NCI-H1048 (cell line): ENCODE measurements at regions not wholly inside any gene's neighbourhood (a gene's known extent, or its start where the extent isn't known, plus 50 kb on each side); places are given as distances from the start of the nearest gene placed in this dataset.
"Not testable (repeated sequence)": the region's sequence is repeated elsewhere in the genome, so short reads cannot be mapped to it uniquely, and the experiment has no call there.

Experiments
- DNase-seq: peaks from one replicate; lab custom pipeline; 2025; lab: John Stamatoyannopoulos, UW

- no peak for DNase-seq
These were observed 178.9 kb upstream of the SPRY1 start for GRCh38 chr4:123217664-123218063.

- DNase-seq: no peak
These were observed 177.6 kb upstream of the SPRY1 start for GRCh38 chr4:123218981-123219380.

- no peak for DNase-seq
These were observed 167.3 kb upstream of the SPRY1 start for GRCh38 chr4:123229286-123229685.

GRCh38 chr4:123230061-123230460, 166.5 kb upstream of the SPRY1 start:
- no peak for DNase-seq

DNA sequence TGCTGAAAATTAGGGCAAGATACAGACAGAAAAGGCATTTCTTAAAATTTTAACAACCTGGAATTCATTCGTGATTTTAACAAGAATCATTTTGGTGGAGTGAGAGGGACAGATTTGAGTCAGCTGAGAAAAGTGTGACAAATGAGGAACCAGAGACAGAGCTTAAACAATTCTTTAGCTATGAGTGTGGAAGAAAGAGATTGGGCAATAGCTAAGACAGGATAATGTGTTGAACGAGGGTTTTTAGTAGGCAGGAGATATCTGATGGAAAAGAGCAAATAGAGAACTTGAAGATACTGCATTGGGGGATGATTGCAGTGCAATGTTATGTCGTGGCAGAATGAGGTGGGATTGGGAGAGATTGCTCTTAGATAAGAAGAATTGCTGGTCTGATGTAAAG, 164.2 kb upstream of the SPRY1 start:
- DNase-seq: no peak

- no peak for DNase-seq
These were observed 163.3 kb upstream of the SPRY1 start for GRCh38 chr4:123233136-123233768.

- DNase-seq: no peak
These were observed 161.6 kb upstream of the SPRY1 start for GRCh38 chr4:123234955-123235354.

- DNase-seq: no peak
These were observed 161.2 kb upstream of the SPRY1 start for GRCh38 chr4:123235431-123235830.

DNA sequence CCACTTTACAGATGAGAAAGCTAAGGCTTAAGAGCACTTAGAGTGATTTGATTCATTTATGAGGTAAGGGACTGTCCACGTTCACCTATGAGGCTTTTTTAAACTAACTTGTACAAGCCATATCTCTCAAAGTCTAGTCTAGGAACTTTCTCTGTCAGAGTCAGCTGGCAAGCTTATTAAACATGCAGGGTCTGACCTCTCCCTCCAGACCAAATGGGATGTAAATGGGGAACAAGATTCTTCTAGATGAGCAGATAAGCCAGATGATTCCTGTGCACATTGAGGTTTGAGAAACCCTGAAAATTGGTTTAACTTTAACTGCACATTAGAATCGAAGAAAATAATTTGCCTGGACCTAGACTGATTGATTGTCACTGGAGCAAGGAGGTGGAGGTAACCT, 160.0 kb upstream of the SPRY1 start:
- no peak for DNase-seq

DNA sequence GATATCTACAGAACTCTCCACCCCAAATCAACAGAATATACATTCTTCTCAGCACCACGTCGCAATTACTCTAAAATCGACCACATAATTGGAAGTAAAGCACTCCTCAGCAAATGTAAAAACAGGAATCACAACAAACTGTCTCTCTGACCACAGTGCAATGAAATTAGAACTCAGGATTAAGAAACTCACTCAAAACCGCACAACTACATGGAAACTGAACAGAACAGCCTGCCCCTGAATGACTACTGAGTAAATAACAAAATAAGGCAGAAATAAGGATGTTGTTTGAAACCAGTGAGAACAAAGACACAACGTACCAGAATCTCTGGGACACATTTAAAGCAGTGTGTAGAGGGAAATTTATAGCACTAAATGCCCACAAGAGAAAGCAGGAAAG, 156.3 kb upstream of the SPRY1 start:
- DNase-seq: not testable (repeated sequence)

GRCh38 chr4:123243220-123243619, 153.4 kb upstream of the SPRY1 start:
- not testable (repeated sequence) for DNase-seq

DNA sequence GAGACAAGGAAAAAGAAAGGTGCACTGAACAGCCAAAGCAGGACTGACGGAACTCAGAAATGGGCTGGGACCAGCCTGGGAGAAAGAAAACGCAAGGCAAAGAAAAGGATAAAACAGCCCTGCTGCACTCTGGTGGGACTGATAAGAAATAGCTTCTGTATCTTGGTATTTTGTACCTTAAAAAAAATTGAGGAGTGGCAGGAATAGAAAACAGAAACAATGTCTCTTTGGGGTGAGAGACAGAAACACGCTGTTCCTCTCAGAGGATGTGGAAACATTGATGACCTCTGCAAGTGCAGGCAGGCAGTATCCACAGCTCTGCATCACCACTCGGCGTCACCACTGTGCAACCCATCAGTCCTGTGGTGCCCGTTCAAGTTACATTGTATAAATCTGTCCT, 152.5 kb upstream of the SPRY1 start:
- no peak for DNase-seq

- no peak for DNase-seq
These were observed 150.5 kb upstream of the SPRY1 start for GRCh38 chr4:123246085-123246484.

GRCh38 chr4:123248085-123248659, 148.4 kb upstream of the SPRY1 start:
- DNase-seq: no peak

DNA sequence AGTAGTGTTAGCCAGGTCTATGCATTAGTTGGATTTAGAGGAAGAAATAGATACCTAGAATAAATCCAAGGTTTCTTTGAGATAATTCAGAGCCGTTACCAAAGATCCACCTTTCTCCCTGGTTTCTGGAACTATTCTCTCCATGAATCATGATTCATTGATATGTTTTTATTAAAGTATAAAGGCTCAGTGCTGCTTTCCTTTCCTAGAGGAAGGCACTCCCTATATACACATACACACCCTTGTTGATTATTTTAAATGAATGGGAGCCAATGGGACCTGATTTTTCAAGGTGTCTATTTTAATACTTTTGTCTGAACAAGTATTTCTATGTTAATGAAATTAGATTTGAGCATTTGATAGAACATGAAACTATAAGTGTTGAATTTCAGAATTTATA, 146.8 kb upstream of the SPRY1 start:
- no peak for DNase-seq

GRCh38 chr4:123250843-123251242, 145.8 kb upstream of the SPRY1 start:
- DNase-seq: no peak

GRCh38 chr4:123255971-123256370, 140.6 kb upstream of the SPRY1 start:
- DNase-seq: no peak

DNA sequence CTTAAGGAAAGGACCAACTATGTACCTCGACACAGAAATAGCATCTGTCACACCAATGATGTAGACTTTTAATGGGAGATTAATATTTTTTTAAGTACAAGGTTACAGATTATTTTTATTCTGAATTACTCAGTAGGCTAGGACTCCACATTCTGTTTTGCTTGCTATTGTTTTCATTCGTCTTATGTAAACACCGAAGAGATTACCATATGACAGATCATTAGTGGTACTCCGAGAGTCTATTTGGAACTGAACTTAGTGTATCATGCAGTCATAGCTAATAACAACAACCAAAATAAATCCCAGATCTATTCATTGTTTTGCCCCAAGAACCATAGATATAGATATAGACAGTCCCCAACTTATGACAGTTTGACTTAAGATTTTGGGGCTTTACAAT, 139.7 kb upstream of the SPRY1 start:
- no peak for DNase-seq

DNA sequence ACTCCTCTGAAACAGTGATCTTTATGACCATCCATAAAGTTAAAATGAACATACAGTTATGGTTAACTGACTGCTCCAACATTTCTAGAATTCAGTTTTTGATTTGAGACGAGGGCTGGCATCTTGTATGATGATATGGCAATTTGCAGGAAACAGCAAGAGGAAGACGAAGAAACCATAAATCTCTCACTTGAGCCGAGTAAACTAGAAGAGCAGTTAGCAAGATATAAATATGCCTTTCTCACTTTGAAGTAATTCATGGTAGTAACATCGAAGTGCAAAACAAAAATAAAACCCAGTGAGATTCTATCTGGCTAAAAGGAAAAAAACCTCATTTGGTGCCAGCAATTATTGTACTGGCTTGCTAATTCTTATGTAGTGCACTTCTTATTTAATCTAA, 139.0 kb upstream of the SPRY1 start:
- no peak for DNase-seq

DNA sequence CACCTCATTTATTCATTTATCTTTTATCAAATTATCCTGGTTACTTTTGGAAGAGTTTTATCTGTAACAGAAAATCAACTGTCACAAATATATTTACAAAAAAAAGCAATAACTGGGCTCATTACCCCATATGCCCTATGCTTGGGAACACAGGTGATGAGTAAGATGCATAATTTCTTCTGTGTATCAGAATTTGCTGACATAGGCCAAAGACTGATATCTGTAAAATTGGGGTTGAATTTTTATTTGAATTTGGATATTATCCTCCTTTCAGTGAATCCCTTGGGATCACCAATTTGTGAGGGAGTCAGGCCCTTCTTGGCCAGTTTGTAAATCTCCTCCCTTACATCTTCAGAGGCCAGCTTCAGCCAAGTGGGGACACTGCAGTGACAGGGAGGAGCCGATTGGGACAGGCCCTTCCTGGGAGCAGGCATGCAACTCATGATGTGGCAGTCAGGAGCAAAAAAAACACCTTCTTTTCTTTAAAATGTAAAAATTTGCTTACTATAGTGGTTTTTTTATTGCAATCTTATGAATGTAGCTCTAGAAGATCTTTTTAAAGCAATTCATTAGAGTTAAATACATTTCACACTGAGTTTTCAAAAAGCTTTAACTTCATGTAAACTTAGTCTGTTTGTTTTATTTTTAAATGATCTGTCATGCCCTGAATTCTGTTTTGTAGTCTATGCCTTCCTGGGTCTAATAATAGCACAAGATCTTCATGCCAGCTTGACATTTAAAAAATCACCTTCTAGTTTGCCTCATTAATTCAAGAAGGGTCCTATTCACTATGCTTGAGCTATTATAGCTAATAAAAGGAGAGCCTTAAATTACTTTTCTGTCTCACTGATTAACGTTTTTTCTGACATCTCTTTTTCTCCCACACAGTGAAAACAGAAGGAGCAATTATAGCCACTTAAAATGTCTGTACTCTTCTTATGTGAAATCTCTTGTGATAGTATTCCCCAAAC, 136.6 kb upstream of the SPRY1 start:
- DNase-seq: no peak

- DNase-seq: no peak
These were observed 135.9 kb upstream of the SPRY1 start for GRCh38 chr4:123260653-123261052.

- DNase-seq: no peak
These were observed 134.5 kb upstream of the SPRY1 start for GRCh38 chr4:123262080-123262479.

- no peak for DNase-seq
These were observed 131.2 kb upstream of the SPRY1 start for GRCh38 chr4:123265443-123265842.
